HFFc6 (cell line): ENCODE measurements at regions not wholly inside any gene's neighbourhood (a gene's known extent, or its start where the extent isn't known, plus 50 kb on each side); places are given as distances from the start of the nearest gene placed in this dataset.

Experiments used
- DNase-seq: peaks from one replicate; pipeline ENCODE4 v3.0.0-alpha.2; 2018
- H3K27ac Mint-ChIP-seq: 2 replicates; pipeline ENCODE4 v1.8.0; 2020; ENCODE audit warnings: mild to moderate bottlenecking, mixed read lengths
- H3K27me3 Mint-ChIP-seq: 2 replicates; pipeline ENCODE4 v1.8.0; 2021; ENCODE audit warnings: mild to moderate bottlenecking, moderate library complexity, mixed read lengths; ENCODE audit not compliant: insufficient read depth
- H3K36me3 Mint-ChIP-seq: 2 replicates; pipeline ENCODE4 v1.8.0; 2021; ENCODE audit warnings: low read depth, mixed read lengths
- H3K4me1 Mint-ChIP-seq: 2 replicates; pipeline ENCODE4 v1.8.0; 2020; ENCODE audit warnings: low read depth, mixed read lengths
- H3K4me3 Mint-ChIP-seq: 2 replicates; pipeline ENCODE4 v1.8.0; 2020; ENCODE audit warnings: mild to moderate bottlenecking, moderate library complexity, mixed read lengths
- H3K9me3 Mint-ChIP-seq: 2 replicates; pipeline ENCODE4 v1.8.0; 2020; ENCODE audit warnings: mild to moderate bottlenecking, mixed read lengths
- TF ChIP-seq, protein P1 (sequence below): fragments of 200-600 bp; sonication (generic); IDR thresholded peaks from 2 replicates; pipeline ENCODE4 v1.5.0; 2021; ENCODE audit warnings: antibody characterized with exemption, mild to moderate bottlenecking

DNA sequence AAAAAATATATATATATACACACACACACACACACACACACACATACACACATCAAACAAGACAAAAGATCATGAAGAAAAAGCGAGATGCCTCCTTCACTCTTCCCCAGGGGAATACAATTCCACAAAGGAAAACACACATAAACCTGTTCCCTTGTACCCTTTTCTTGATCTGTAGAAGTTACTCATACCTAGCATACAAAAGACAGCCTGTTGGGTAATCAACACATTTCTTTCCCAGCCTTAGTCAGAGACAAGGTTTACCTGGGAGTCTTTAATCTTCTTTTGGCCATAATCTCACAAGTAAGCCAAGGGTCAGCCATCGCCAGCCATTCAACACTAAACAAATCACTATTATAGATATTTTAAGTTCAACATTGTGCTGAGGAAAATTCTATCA, 407.0 kb downstream of the SUCLG1 start:
- H3K9me3 Mint-ChIP-seq: peaks cover 2% of the 10 kb centered on the region
- DNase-seq: no peak
- TF ChIP-seq, protein P1, sequence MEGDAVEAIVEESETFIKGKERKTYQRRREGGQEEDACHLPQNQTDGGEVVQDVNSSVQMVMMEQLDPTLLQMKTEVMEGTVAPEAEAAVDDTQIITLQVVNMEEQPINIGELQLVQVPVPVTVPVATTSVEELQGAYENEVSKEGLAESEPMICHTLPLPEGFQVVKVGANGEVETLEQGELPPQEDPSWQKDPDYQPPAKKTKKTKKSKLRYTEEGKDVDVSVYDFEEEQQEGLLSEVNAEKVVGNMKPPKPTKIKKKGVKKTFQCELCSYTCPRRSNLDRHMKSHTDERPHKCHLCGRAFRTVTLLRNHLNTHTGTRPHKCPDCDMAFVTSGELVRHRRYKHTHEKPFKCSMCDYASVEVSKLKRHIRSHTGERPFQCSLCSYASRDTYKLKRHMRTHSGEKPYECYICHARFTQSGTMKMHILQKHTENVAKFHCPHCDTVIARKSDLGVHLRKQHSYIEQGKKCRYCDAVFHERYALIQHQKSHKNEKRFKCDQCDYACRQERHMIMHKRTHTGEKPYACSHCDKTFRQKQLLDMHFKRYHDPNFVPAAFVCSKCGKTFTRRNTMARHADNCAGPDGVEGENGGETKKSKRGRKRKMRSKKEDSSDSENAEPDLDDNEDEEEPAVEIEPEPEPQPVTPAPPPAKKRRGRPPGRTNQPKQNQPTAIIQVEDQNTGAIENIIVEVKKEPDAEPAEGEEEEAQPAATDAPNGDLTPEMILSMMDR: no peak
- H3K36me3 Mint-ChIP-seq: no peaks in the 10 kb centered on the region
- no peak overlapping the region for H3K4me3 Mint-ChIP-seq
- no peaks in the 10 kb centered on the region for H3K4me1 Mint-ChIP-seq
- H3K27me3 Mint-ChIP-seq: no peaks in the 10 kb centered on the region
- no peak overlapping the region for H3K27ac Mint-ChIP-seq

DNA sequence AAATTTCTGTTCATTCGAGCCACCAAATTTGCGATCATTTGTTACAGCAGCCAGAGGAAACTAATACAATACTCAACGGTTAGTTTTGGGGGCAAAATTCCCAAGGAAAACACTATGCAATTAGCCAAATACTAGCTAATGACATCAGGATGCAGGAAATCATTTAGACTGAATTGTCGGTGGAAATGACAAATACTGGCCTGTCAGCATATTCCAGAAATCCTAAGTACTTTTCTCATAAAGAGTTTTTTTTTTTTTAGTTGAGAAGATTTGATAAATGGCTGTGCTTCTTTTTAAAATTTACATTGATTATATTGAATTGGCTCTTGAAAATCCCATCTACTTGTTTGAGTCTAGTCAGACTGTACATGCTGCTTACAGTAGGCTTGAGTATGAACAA, 410.1 kb downstream of the SUCLG1 start:
- Mint-ChIP-seq H3K27me3 (no peaks in the 10 kb centered on the region), H3K36me3 (peaks cover 5% of the 10 kb centered on the region; the same call in 1 of the 2 replicates), H3K27ac (no peak overlapping the region), H3K9me3 (peaks cover 21% of the 10 kb centered on the region), H3K4me3 (no peak overlapping the region), H3K4me1 (no peaks in the 10 kb centered on the region)
- TF ChIP-seq, protein P1: no peak
- DNase-seq: no peak

DNA sequence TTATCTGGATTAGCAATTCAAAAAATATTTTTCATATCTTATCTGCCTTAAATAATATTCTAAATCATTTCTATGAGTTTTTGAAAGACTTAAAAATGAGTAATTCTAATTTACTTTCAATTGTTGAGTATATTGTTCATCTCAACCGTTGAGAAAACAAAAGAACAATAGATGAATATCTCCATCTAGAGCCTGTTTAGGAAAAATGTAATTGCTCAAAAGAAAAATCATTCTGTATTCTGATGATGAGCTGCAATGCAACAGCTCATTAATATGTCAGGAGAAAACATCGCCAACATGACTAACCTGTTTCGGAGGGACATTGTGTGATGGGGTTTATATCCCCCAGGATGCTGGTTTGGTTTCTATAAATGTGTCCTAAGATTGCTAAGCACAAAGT, 417.6 kb downstream of the SUCLG1 start:
- Mint-ChIP-seq H3K27me3 (no peaks in the 10 kb centered on the region), H3K27ac (no peak overlapping the region)

DNA sequence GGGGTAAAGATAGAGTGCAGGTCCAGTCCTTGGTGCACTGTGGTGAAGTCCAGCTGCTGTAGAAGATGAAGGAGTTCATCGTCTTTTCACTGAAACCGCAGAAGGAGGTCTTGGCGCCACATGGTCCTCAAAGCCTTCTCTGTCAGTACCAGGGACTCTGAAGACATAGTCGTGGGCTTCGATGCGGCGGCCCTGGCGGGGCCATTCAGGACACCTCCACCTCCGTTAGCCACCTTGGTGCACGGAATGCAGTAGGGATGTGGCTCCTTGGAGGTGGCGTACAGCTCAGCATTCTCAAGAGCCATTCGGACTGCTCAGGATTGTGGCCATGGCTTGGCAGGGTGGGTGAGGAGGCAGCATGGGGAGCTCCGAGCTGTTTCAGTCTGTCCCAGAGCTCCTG, 418.8 kb downstream of the SUCLG1 start:
- no peak overlapping the region for H3K27ac Mint-ChIP-seq
- H3K4me3 Mint-ChIP-seq: no peak overlapping the region
- TF ChIP-seq, protein P1: no peak
- H3K27me3 Mint-ChIP-seq: no peaks in the 10 kb centered on the region
- no peaks in the 10 kb centered on the region for H3K4me1 Mint-ChIP-seq
- no peak for DNase-seq
- H3K9me3 Mint-ChIP-seq: peaks cover 14% of the 10 kb centered on the region
- H3K36me3 Mint-ChIP-seq: peaks cover 5% of the 10 kb centered on the region; the same call in 1 of the 2 replicates

More for the DNA sequence above, 417.6 kb downstream of the SUCLG1 start:
- DNase-seq: no peak
- H3K9me3 Mint-ChIP-seq: peaks cover 23% of the 10 kb centered on the region
- no peaks in the 10 kb centered on the region for H3K4me1 Mint-ChIP-seq
- TF ChIP-seq, protein P1: no peak
- no peak overlapping the region for H3K4me3 Mint-ChIP-seq
- H3K36me3 Mint-ChIP-seq: peaks cover 5% of the 10 kb centered on the region; the same call in 1 of the 2 replicates

DNA sequence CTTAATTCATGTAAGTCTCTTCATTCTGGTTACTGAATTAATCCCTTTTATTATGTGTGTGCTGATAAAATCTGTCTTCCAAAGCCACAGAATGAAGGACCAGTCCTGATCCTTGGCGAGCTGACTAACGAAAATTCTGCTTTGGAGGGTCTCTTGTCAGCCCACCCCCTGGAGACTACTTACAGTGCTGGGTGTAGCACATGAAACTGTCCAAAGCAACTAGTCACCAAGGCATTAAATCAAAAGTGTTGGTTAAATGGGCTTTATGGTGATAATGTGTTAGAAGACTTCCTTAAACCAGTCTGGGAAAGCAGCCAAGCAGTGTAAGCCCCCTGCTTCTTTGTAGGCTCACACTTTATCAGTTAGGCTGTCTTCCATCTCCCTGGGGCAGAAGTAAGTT, 420.2 kb downstream of the SUCLG1 start:
- Mint-ChIP-seq H3K36me3 (no peaks in the 10 kb centered on the region), H3K27ac (no peak overlapping the region), H3K4me1 (no peaks in the 10 kb centered on the region), H3K4me3 (no peak overlapping the region), H3K9me3 (peaks cover 7% of the 10 kb centered on the region), H3K27me3 (no peaks in the 10 kb centered on the region)
- no peak for DNase-seq
- TF ChIP-seq, protein P1: no peak
